ENCODE measurements at regions not wholly inside any gene's neighbourhood (a gene's known extent, or its start where the extent isn't known, plus 50 kb on each side); places are given as distances from the start of the nearest gene placed in this dataset.

GRCh38 chrX:44440006-44440405, 96.5 kb upstream of the EFHC2 start:
- no peak for FAIRE-seq
- no peak for TF ChIP-seq CTCF (IDR thresholded peaks at IDR 0.05; ENCODE audit: insufficient read depth, low read length, severe bottlenecking)

GRCh38 chrX:44439242-44439794, 95.8 kb upstream of the EFHC2 start:
- FAIRE-seq (no peak), DNase-seq (ENCODE audit: low read depth) (no peak)
- no peak for TF ChIP-seq CTCF (IDR thresholded peaks at IDR 0.05; ENCODE audit: insufficient read depth, low read length, severe bottlenecking)
- no peaks in the 10 kb centered on the region for H3K27me3 ChIP-seq (ENCODE audit: control insufficient read depth, insufficient read depth, low read length)
- no peak overlapping the region for H3K4me3 ChIP-seq (ENCODE audit: low read depth, low read length)
- no peaks in the 10 kb centered on the region for H3K36me3 ChIP-seq (ENCODE audit: control insufficient read depth, insufficient read depth, low read length)

More at GRCh38 chrX:44440006-44440405, 96.5 kb upstream of the EFHC2 start:
- Histone ChIP-seq H3K27me3 (ENCODE audit: control insufficient read depth, insufficient read depth, low read length) (no peaks in the 10 kb centered on the region), H3K36me3 (ENCODE audit: control insufficient read depth, insufficient read depth, low read length) (no peaks in the 10 kb centered on the region), H3K4me3 (ENCODE audit: low read depth, low read length) (no peak overlapping the region)
- DNase-seq (ENCODE audit: low read depth), result no peak

- no peaks in the 10 kb centered on the region for H3K27me3 ChIP-seq (ENCODE audit: control insufficient read depth, insufficient read depth, low read length)
- no peak for DNase-seq (ENCODE audit: low read depth)
- no peak for TF ChIP-seq CTCF (IDR thresholded peaks at IDR 0.05; ENCODE audit: insufficient read depth, low read length, severe bottlenecking)
- H3K36me3 ChIP-seq (ENCODE audit: control insufficient read depth, insufficient read depth, low read length), result no peaks in the 10 kb centered on the region
- no peak for FAIRE-seq
- H3K4me3 ChIP-seq (ENCODE audit: low read depth, low read length), result no peak overlapping the region
Measured at GRCh38 chrX:44435047-44435446, 91.6 kb upstream of the EFHC2 start.

- TF ChIP-seq CTCF (IDR thresholded peaks at IDR 0.05; ENCODE audit: insufficient read depth, low read length, severe bottlenecking), result no peak
- H3K4me3 ChIP-seq (ENCODE audit: low read depth, low read length), result no peak overlapping the region
Measured at GRCh38 chrX:44433556-44433955, 90.1 kb upstream of the EFHC2 start.

GRCh38 chrX:44432641-44433040, 89.2 kb upstream of the EFHC2 start:
- FAIRE-seq, result peak; percentile 62
- Histone ChIP-seq H3K36me3 (ENCODE audit: control insufficient read depth, insufficient read depth, low read length) (no peaks in the 10 kb centered on the region), H3K27me3 (ENCODE audit: control insufficient read depth, insufficient read depth, low read length) (no peaks in the 10 kb centered on the region), H3K4me3 (ENCODE audit: low read depth, low read length) (no peak overlapping the region)
- DNase-seq (ENCODE audit: low read depth), result peak; percentile 57
- no peak for TF ChIP-seq CTCF (IDR thresholded peaks at IDR 0.05; ENCODE audit: insufficient read depth, low read length, severe bottlenecking)

More at GRCh38 chrX:44433556-44433955, 90.1 kb upstream of the EFHC2 start:
- no peak for DNase-seq (ENCODE audit: low read depth)
- no peaks in the 10 kb centered on the region for H3K36me3 ChIP-seq (ENCODE audit: control insufficient read depth, insufficient read depth, low read length)
- no peak for FAIRE-seq
- no peaks in the 10 kb centered on the region for H3K27me3 ChIP-seq (ENCODE audit: control insufficient read depth, insufficient read depth, low read length)

- no peaks in the 10 kb centered on the region for H3K36me3 ChIP-seq (ENCODE audit: control insufficient read depth, insufficient read depth, low read length)
- H3K27me3 ChIP-seq (ENCODE audit: control insufficient read depth, insufficient read depth, low read length), result no peaks in the 10 kb centered on the region
- FAIRE-seq (no peak), DNase-seq (ENCODE audit: low read depth) (peak; percentile 85)
- no peak for TF ChIP-seq CTCF (IDR thresholded peaks at IDR 0.05; ENCODE audit: insufficient read depth, low read length, severe bottlenecking)
- H3K4me3 ChIP-seq (ENCODE audit: low read depth, low read length), result no peak overlapping the region
Measured at GRCh38 chrX:44431194-44431593, 87.7 kb upstream of the EFHC2 start.
